OCI-LY3 (cell line): ENCODE measurements at regions not wholly inside any gene's neighbourhood (a gene's known extent, or its start where the extent isn't known, plus 50 kb on each side); places are given as distances from the start of the nearest gene placed in this dataset.

Experiments used
- EZH2phosphoT487 ChIP-seq: fragments of 200-600 bp; shearing (Covaris generic); IDR thresholded peaks from 2 replicates; pipeline ENCODE4 v1.6.1; 2018; ENCODE audit warnings: antibody characterized with exemption, mixed run types, low read depth
- TF ChIP-seq, protein P1 (sequence below): fragments of 200-600, 300-600 bp; sonication (generic); IDR thresholded peaks from 2 replicates; pipeline ENCODE4 v1.5.1; 2014; ENCODE audit warnings: antibody characterized with exemption, low read length, low read depth

DNA sequence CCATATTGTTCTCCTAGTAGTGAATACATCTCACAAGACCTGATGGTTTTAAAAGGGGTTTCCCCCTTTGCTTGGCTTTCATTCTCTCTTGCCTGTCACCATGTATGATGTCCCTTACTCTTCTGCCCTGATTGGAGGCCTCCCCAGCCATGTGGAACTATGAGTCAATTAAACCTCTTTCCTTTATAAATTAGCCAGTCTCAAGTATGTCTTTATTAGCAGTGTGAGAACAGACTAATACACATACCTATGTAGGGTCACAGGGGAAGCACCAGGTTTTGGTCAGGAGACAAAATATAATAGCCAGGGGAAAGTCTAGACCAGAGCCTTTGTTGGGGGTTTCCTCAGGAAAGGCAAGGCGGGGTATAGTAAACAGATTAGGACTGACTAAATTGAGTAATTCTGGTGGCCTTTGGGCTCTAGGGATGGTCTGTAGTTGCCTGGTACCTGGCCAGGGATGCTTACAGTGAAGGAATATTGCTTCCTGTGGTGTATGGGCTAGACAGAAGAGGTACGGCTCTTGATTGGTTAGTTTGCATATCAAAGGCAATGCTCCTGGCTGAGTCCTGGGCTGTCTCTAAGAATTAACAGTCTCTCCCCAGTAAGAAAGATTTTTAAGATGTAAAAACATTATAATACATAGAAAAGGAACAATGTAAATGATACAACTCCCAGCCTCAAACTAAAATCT is 254.5 kb downstream of the ELAVL2 start:
- TF ChIP-seq, protein P1, sequence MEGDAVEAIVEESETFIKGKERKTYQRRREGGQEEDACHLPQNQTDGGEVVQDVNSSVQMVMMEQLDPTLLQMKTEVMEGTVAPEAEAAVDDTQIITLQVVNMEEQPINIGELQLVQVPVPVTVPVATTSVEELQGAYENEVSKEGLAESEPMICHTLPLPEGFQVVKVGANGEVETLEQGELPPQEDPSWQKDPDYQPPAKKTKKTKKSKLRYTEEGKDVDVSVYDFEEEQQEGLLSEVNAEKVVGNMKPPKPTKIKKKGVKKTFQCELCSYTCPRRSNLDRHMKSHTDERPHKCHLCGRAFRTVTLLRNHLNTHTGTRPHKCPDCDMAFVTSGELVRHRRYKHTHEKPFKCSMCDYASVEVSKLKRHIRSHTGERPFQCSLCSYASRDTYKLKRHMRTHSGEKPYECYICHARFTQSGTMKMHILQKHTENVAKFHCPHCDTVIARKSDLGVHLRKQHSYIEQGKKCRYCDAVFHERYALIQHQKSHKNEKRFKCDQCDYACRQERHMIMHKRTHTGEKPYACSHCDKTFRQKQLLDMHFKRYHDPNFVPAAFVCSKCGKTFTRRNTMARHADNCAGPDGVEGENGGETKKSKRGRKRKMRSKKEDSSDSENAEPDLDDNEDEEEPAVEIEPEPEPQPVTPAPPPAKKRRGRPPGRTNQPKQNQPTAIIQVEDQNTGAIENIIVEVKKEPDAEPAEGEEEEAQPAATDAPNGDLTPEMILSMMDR, result no peak
- TF ChIP-seq EZH2phosphoT487, result no peak
